Hepatocyte (in vitro differentiated cells): ENCODE measurements at regions not wholly inside any gene's neighbourhood (a gene's known extent, or its start where the extent isn't known, plus 50 kb on each side); places are given as distances from the start of the nearest gene placed in this dataset.

Experiments used
- CTCF ChIP-seq: fragments of 200-600 bp; sonication (generic); IDR thresholded peaks from 2 replicates; pipeline ENCODE4 v1.5.1; 2016; ENCODE audit warnings: antibody characterized with exemption, mild to moderate bottlenecking; ENCODE audit not compliant: poor library complexity
- EZH2 ChIP-seq: fragments of 200-600 bp; sonication (generic); IDR thresholded peaks from 2 replicates; pipeline ENCODE4 v1.6.1; 2016; ENCODE audit warnings: antibody characterized with exemption, mild to moderate bottlenecking, borderline replicate concordance

DNA sequence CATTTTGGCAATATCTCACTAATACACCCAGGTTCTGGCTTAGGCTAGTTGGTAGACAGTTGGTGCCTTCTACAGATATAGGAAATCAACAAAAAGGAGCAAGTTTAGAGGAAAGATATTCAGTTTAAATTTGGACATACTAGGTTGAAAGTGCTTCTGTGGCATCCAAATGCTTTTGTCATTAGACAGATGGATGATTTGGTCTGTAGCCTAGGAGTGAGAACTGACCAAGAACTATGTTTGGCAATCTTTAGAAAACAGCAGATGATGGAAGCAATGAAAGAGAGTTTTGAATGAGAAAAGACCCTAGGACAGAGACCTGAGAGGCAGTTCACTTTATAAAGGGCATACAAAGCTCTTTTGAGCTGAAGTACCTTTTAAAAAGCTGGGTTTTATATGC, 201.3 kb upstream of the FSHR start:
- no peak for TF ChIP-seq CTCF
- TF ChIP-seq EZH2 = no peak
